HEK293 (cell line): ENCODE measurements at regions not wholly inside any gene's neighbourhood (a gene's known extent, or its start where the extent isn't known, plus 50 kb on each side); places are given as distances from the start of the nearest gene placed in this dataset.

Experiments
- CTCF ChIA-PET: fragments of 350-600 bp; formaldehyde crosslinking; extraction: SDS; loops from one replicate; lab custom pipeline; 2021; ENCODE audit warnings: antibody characterized with exemption; lab: Yijun Ruan, JAX
- POLR2A ChIA-PET: fragments of 300-600 bp; formaldehyde crosslinking; extraction: SDS; loops from one replicate; lab custom pipeline; 2020; ENCODE audit warnings: antibody characterized with exemption, inconsistent platforms; lab: Yijun Ruan, JAX
- H3K27ac ChIP-seq: fragments of 200-500 bp; sonication (Bioruptor generic); 2 replicates; pipeline ENCODE4 v1.5.1; 2014; ENCODE audit warnings: low read depth, low read length, control low read depth, inconsistent platforms; ENCODE audit errors: extremely low read depth
- H3K36me3 ChIP-seq, 2 experiments: fragments of 200-500 bp in 1 of 2; sonication (Bioruptor generic) in 1 of 2; 1 replicate in 1 of 2; 2 replicates in 1 of 2; pipeline ENCODE4 v1.5.1; 2014 to 2017; ENCODE audit warnings: inconsistent platforms in 2 of 2, low read length in 2 of 2; ENCODE audit not compliant: control insufficient read depth in 2 of 2, insufficient read depth in 1 of 2
- H3K4me1 ChIP-seq: fragments of 200-500 bp; sonication (Bioruptor generic); 2 replicates; pipeline ENCODE4 v1.5.1; 2014; ENCODE audit warnings: mild to moderate bottlenecking, low read length, inconsistent platforms; ENCODE audit not compliant: control insufficient read depth, insufficient read depth
- H3K4me3 ChIP-seq: 2 replicates; pipeline ENCODE4 v1.5.1; 2011; ENCODE audit warnings: low read depth, mild to moderate bottlenecking, control low read depth, low read length, moderate library complexity
- H3K9me3 ChIP-seq: fragments of 200-500 bp; sonication (Bioruptor generic); 2 replicates; pipeline ENCODE4 v1.5.1; 2014; ENCODE audit warnings: low read depth, low read length, inconsistent platforms; ENCODE audit not compliant: control insufficient read depth, insufficient read depth
- GLI4 ChIP-seq: fragments of 450-650 bp; formaldehyde crosslinking; IDR thresholded peaks from 2 replicates; pipeline ENCODE4 v1.5.1; 2016; ENCODE audit warnings: missing biosample characterization, missing genetic modification characterization
- KLF16 ChIP-seq: fragments of 450-650 bp; formaldehyde crosslinking; IDR thresholded peaks from 2 replicates; pipeline ENCODE4 v1.5.1; 2017; ENCODE audit warnings: missing biosample characterization, missing genetic modification characterization
- SALL2 ChIP-seq: fragments of 450-650 bp; formaldehyde crosslinking; IDR thresholded peaks from 2 replicates; pipeline ENCODE4 v1.5.0; 2017; ENCODE audit warnings: missing biosample characterization, mild to moderate bottlenecking, missing genetic modification characterization, borderline replicate concordance
- TRIM28 ChIP-seq: IDR thresholded peaks from 2 replicates; pipeline ENCODE4 v1.6.1; 2011; ENCODE audit warnings: low read length, control low read depth, borderline replicate concordance
- ZBTB8A ChIP-seq: fragments of 450-650 bp; formaldehyde crosslinking; IDR thresholded peaks from 2 replicates; pipeline ENCODE4 v1.5.1; 2016; ENCODE audit warnings: missing biosample characterization, missing genetic modification characterization
- ZFHX2 ChIP-seq: fragments of 450-650 bp; formaldehyde crosslinking; conservative IDR thresholded peaks from 2 replicates; pipeline ENCODE4 v1.5.1; 2016; ENCODE audit warnings: missing biosample characterization, missing genetic modification characterization
- ZFP69B ChIP-seq: fragments of 450-650 bp; formaldehyde crosslinking; IDR thresholded peaks from 2 replicates; pipeline ENCODE4 v1.5.1; 2016; ENCODE audit warnings: missing biosample characterization, missing genetic modification characterization
- ZNF112 ChIP-seq: fragments of 450-650 bp; formaldehyde crosslinking; IDR thresholded peaks from 2 replicates; pipeline ENCODE4 v1.5.0; 2017; ENCODE audit warnings: missing biosample characterization, missing genetic modification characterization
- ZNF132 ChIP-seq: fragments of 450-650 bp; formaldehyde crosslinking; IDR thresholded peaks from 2 replicates; pipeline ENCODE4 v1.5.1; 2017; ENCODE audit warnings: missing biosample characterization, missing genetic modification characterization, borderline replicate concordance
- ZNF133 ChIP-seq: fragments of 450-650 bp; formaldehyde crosslinking; IDR thresholded peaks from 2 replicates; pipeline ENCODE4 v1.5.1; 2016; ENCODE audit warnings: missing biosample characterization, missing genetic modification characterization
- ZNF140 ChIP-seq: fragments of 450-650 bp; formaldehyde crosslinking; IDR thresholded peaks from 2 replicates; pipeline ENCODE4 v1.5.1; 2016; ENCODE audit warnings: missing biosample characterization, missing genetic modification characterization
- ZNF146 ChIP-seq: fragments of 450-650 bp; formaldehyde crosslinking; IDR thresholded peaks from 2 replicates; pipeline ENCODE4 v1.5.1; 2016; ENCODE audit warnings: missing biosample characterization, missing genetic modification characterization
- ZNF391 ChIP-seq: fragments of 450-650 bp; formaldehyde crosslinking; IDR thresholded peaks from 2 replicates; pipeline ENCODE4 v1.5.1; 2016; ENCODE audit warnings: low read depth, missing biosample characterization, missing genetic modification characterization, borderline replicate concordance
- ZNF621 ChIP-seq: fragments of 450-650 bp; formaldehyde crosslinking; IDR thresholded peaks from 2 replicates; pipeline ENCODE4 v1.5.1; 2017; ENCODE audit warnings: missing biosample characterization, missing genetic modification characterization
- ZNF626 ChIP-seq: fragments of 450-650 bp; sonication (Bioruptor Pico); formaldehyde crosslinking; IDR thresholded peaks from 2 replicates; pipeline ENCODE4 v1.5.1; 2018; ENCODE audit warnings: missing biosample characterization, missing genetic modification characterization, inconsistent platforms
- ZNF777 ChIP-seq: fragments of 450-650 bp; formaldehyde crosslinking; IDR thresholded peaks from 2 replicates; pipeline ENCODE4 v1.5.1; 2017; ENCODE audit warnings: missing biosample characterization, missing genetic modification characterization, borderline replicate concordance
- ZNF785 ChIP-seq: fragments of 450-650 bp; formaldehyde crosslinking; IDR thresholded peaks from 2 replicates; pipeline ENCODE4 v1.5.1; 2016; ENCODE audit warnings: missing biosample characterization, missing genetic modification characterization
- ZSCAN30 ChIP-seq: fragments of 450-650 bp; IDR thresholded peaks from 2 replicates; pipeline ENCODE4 v1.5.1; 2018; ENCODE audit warnings: missing biosample characterization, mild to moderate bottlenecking, missing genetic modification characterization, moderate library complexity
- TF ChIP-seq, protein P1 (sequence below): sonication (generic); formaldehyde crosslinking; IDR thresholded peaks from 2 replicates; pipeline ENCODE4 v1.8.1; 2022; ENCODE audit warnings: mild to moderate bottlenecking, moderate library complexity, missing genetic modification reagents
- TF ChIP-seq, protein P2 (sequence below): fragments of 450-650 bp; formaldehyde crosslinking; IDR thresholded peaks from 2 replicates; pipeline ENCODE4 v1.5.1; 2016; ENCODE audit warnings: missing biosample characterization, missing genetic modification characterization
- TF ChIP-seq, protein P3 (sequence below): fragments of 450-650 bp; formaldehyde crosslinking; IDR thresholded peaks from 2 replicates; pipeline ENCODE4 v1.5.1; 2016; ENCODE audit warnings: missing biosample characterization, missing genetic modification characterization
- TF ChIP-seq, protein P4 (sequence below): fragments of 450-650 bp; formaldehyde crosslinking; optimal IDR thresholded peaks from 2 replicates; pipeline ENCODE3; 2016; ENCODE audit warnings: missing biosample characterization, mild to moderate bottlenecking, missing genetic modification characterization
- TF ChIP-seq, protein P5 (sequence below): fragments of 450-650 bp; formaldehyde crosslinking; conservative IDR thresholded peaks from 2 replicates; pipeline ENCODE4 v1.5.1; 2016; ENCODE audit warnings: low read depth, missing biosample characterization, missing genetic modification characterization

DNA sequence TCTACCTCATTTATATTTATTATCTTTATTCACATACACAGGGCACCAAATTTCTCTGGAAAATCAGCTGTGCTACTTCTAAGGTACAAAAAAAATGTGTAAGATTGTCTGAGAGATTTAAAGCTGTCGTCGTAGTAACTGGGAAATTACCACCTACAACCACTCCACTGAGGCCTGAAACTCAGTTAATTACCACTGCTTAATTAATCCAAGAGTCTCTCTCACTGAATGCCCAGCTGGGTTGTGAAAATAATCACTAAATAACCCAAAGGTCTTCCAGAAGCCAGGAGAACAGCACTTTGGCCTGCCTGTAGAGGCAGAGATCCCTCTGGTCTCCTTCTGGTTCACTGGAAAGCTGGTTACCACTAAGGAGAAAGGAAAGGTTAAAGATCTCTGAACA lies 207.2 kb upstream of the TMPO start:
- CTCF ChIA-PET = interaction anchor here (0.7 kb wide), 1 partner anchor 131 kb away, joined by 3 read pairs; no protein-coding TSS in a partner anchor
- TF ChIP-seq ZNF621 (tag by site-specific recombination) (no peak), ZBTB8A (tag by site-specific recombination) (no peak), ZFHX2 (tag by site-specific recombination) (no peak), SALL2 (tag by site-specific recombination) (no peak), ZNF785 (tag by site-specific recombination) (no peak), TRIM28 (no peak), ZSCAN30 (tag by site-specific recombination) (no peak), ZNF391 (tag by site-specific recombination) (no peak), GLI4 (tag by site-specific recombination) (no peak)
- TF ChIP-seq, protein P1, sequence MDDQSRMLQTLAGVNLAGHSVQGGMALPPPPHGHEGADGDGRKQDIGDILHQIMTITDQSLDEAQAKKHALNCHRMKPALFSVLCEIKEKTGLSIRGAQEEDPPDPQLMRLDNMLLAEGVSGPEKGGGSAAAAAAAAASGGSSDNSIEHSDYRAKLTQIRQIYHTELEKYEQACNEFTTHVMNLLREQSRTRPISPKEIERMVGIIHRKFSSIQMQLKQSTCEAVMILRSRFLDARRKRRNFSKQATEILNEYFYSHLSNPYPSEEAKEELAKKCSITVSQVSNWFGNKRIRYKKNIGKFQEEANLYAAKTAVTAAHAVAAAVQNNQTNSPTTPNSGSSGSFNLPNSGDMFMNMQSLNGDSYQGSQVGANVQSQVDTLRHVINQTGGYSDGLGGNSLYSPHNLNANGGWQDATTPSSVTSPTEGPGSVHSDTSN (CRISPR knock-in tag) = no peak
- TF ChIP-seq, protein P2, sequence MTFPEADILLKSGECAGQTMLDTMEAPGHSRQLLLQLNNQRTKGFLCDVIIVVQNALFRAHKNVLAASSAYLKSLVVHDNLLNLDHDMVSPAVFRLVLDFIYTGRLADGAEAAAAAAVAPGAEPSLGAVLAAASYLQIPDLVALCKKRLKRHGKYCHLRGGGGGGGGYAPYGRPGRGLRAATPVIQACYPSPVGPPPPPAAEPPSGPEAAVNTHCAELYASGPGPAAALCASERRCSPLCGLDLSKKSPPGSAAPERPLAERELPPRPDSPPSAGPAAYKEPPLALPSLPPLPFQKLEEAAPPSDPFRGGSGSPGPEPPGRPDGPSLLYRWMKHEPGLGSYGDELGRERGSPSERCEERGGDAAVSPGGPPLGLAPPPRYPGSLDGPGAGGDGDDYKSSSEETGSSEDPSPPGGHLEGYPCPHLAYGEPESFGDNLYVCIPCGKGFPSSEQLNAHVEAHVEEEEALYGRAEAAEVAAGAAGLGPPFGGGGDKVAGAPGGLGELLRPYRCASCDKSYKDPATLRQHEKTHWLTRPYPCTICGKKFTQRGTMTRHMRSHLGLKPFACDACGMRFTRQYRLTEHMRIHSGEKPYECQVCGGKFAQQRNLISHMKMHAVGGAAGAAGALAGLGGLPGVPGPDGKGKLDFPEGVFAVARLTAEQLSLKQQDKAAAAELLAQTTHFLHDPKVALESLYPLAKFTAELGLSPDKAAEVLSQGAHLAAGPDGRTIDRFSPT = no peak
- TF ChIP-seq, protein P3, sequence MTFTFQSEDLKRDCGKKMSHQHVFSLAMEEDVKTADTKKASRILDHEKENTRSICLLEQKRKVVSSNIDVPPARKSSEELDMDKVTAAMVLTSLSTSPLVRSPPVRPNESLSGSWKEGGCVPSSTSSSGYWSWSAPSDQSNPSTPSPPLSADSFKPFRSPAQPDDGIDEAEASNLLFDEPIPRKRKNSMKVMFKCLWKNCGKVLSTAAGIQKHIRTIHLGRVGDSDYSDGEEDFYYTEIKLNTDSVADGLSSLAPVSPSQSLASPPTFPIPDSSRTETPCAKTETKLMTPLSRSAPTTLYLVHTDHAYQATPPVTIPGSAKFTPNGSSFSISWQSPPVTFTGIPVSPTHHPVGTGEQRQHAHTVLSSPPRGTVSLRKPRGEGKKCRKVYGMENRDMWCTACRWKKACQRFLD = no peak
- TF ChIP-seq, protein P4, sequence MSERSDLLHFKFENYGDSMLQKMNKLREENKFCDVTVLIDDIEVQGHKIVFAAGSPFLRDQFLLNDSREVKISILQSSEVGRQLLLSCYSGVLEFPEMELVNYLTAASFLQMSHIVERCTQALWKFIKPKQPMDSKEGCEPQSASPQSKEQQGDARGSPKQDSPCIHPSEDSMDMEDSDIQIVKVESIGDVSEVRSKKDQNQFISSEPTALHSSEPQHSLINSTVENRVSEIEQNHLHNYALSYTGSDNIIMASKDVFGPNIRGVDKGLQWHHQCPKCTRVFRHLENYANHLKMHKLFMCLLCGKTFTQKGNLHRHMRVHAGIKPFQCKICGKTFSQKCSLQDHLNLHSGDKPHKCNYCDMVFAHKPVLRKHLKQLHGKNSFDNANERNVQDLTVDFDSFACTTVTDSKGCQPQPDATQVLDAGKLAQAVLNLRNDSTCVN = no peak
- TF ChIP-seq, all 188 proteins: peak for 0
- Histone ChIP-seq H3K4me3 (no peak overlapping the region), H3K36me3 (no peaks in the 10 kb centered on the region), H3K27ac (no peak overlapping the region), H3K4me1 (no peaks in the 10 kb centered on the region), H3K9me3 (no peaks in the 10 kb centered on the region)
- POLR2A ChIA-PET = no interaction called here

DNA sequence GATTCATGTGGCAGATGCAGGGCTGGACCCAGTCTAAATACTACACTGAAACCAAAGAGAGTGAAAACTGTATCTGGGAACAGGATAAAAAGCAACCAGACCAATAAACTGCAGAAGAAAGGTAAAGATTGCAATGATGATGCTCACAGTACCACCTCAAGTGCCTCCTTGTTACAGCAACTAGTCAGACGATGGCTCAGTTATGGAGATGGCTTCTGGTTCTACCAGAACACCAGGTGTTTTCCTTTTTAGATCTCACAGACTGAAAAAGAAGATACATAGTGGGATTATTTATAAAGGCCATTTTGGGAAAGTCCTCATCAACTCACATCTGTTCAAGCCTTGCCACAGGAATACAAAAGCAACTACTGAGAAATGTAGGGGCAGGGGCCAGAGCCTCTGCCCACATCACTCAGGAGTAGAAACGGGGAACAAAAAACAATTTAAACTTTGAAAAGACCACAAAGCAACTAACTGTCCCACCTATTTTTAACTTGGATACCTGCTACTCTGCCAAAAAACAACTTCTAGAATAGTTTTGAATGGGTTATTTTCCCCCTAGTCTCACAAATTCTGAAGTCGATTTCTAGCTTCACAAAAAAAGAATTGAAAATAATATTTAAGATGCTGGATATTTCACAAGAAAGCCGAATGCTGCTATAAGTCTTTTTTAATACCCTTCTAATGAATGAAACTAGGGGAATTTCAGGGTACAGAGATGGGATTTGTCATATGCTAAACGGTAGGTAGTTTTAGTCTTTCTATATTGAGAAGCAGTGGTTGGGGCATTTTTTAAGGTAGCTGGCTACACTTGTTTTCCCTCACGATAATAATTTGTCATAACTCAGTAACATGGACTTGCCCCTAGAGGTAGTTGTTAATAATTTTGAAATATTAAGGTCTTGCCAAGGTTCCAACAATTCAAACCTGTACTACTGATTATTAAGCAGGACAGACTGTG lies 197.2 kb upstream of the TMPO start:
- ChIA-PET POLR2A (interaction anchor here (0.6 kb wide), 1 partner anchor 53 kb away, joined by 5 read pairs; no protein-coding TSS in a partner anchor), CTCF (interaction anchor here (0.6 kb wide), 1 partner anchor 12 kb away, joined by 3 read pairs; no protein-coding TSS in a partner anchor)
- no peaks in the 10 kb centered on the region for H3K4me1 ChIP-seq
- H3K27ac ChIP-seq = no peak overlapping the region
- H3K9me3 ChIP-seq = no peaks in the 10 kb centered on the region
- no peaks in the 10 kb centered on the region for H3K36me3 ChIP-seq
- no peak for TF ChIP-seq ZNF146
- TF ChIP-seq ZNF112 (tag by site-specific recombination) = no peak
- no peak for TF ChIP-seq KLF16 (tag by site-specific recombination)
- TF ChIP-seq ZNF777 (tag by site-specific recombination) = no peak
- TF ChIP-seq ZNF626 (tag by site-specific recombination) = no peak
- TF ChIP-seq ZNF140 (tag by site-specific recombination) = no peak
- TF ChIP-seq, protein P5, sequence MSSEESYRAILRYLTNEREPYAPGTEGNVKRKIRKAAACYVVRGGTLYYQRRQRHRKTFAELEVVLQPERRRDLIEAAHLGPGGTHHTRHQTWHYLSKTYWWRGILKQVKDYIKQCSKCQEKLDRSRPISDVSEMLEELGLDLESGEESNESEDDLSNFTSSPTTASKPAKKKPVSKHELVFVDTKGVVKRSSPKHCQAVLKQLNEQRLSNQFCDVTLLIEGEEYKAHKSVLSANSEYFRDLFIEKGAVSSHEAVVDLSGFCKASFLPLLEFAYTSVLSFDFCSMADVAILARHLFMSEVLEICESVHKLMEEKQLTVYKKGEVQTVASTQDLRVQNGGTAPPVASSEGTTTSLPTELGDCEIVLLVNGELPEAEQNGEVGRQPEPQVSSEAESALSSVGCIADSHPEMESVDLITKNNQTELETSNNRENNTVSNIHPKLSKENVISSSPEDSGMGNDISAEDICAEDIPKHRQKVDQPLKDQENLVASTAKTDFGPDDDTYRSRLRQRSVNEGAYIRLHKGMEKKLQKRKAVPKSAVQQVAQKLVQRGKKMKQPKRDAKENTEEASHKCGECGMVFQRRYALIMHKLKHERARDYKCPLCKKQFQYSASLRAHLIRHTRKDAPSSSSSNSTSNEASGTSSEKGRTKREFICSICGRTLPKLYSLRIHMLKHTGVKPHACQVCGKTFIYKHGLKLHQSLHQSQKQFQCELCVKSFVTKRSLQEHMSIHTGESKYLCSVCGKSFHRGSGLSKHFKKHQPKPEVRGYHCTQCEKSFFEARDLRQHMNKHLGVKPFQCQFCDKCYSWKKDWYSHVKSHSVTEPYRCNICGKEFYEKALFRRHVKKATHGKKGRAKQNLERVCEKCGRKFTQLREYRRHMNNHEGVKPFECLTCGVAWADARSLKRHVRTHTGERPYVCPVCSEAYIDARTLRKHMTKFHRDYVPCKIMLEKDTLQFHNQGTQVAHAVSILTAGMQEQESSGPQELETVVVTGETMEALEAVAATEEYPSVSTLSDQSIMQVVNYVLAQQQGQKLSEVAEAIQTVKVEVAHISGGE (tag by site-specific recombination) = no peak
- no peak for TF ChIP-seq ZNF132 (tag by site-specific recombination)
- no peak for TF ChIP-seq ZNF133 (tag by site-specific recombination)
- no peak for TF ChIP-seq ZFP69B (tag by site-specific recombination)
- H3K4me3 ChIP-seq = no peak overlapping the region
